K562 (cell line): ENCODE measurements at regions not wholly inside any gene's neighbourhood (a gene's known extent, or its start where the extent isn't known, plus 50 kb on each side); places are given as distances from the start of the nearest gene placed in this dataset.

Experiments
- ATAC-seq: fragments of 200-7000 bp; cut with Tn5 transposase; 3 replicates; pipeline ENCODE4 v1.9.1; 2020; ENCODE audit warnings: moderate library complexity
- BruUV-seq: library from RNA; stranded (reverse); fragments of 400-500 nt; replicated peaks from 2 replicates; lab custom pipeline; 2021; lab: Mats Ljungman, UMichigan
- CTCF ChIA-PET: fragments of 300-600 bp; formaldehyde crosslinking; extraction: SDS; loops from one replicate; lab custom pipeline; 2021; ENCODE audit warnings: low intra/inter-chr PET ratio; lab: Yijun Ruan, JAX
- POLR2A ChIA-PET: fragments of 300-600, 350-650 bp; sonication (Branson Sonifier 250); formaldehyde crosslinking; extraction: SDS; loops from one replicate; lab custom pipeline; 2021; ENCODE audit warnings: antibody characterized with exemption, inconsistent platforms; lab: Yijun Ruan, JAX
- DNase-seq, 4 experiments: peaks; one replicate each; pipeline versions ENCODE4 v3.0.0 to v3.0.0-alpha.2; 2011 to 2018; ENCODE audit warnings: low spot score in 3 of 4, mixed read lengths in 3 of 4; ENCODE audit errors: extremely low read depth in 1 of 4
- FAIRE-seq: peaks from 2 replicates; lab custom pipeline; 2011; peaks lifted over from hg19 to GRCh38; lab: Jason Lieb, UNC
- H2AFZ ChIP-seq: 2 replicates; pipeline ENCODE4 v1.6.0; 2011; ENCODE audit warnings: low read depth, low read length, control low read depth, inconsistent platforms
- H3K27ac ChIP-seq: fragments of 200-600 bp; 3 replicates; pipeline ENCODE4 v1.8.0; 2011; ENCODE audit warnings: low read depth, mild to moderate bottlenecking, control low read depth, inconsistent platforms, low read length, moderate library complexity, mixed read lengths; ENCODE audit errors: extremely low read depth
- H3K27me3 ChIP-seq, 2 experiments: fragments of 300-600 bp in 1 of 2; 2 replicates in 1 of 2; 3 replicates in 1 of 2; pipeline versions ENCODE4 v1.6.0 to v1.8.0; 2011; ENCODE audit warnings: inconsistent platforms in 2 of 2, low read length in 2 of 2, mild to moderate bottlenecking in 1 of 2, mixed read lengths in 1 of 2, moderate library complexity in 1 of 2; ENCODE audit not compliant: control insufficient read depth in 2 of 2, insufficient read depth in 2 of 2
- H3K36me3 ChIP-seq: fragments of 300-600 bp; 3 replicates; pipeline ENCODE4 v1.8.0; 2011; ENCODE audit warnings: mild to moderate bottlenecking, low read length, inconsistent platforms; ENCODE audit not compliant: control insufficient read depth, insufficient read depth
- H3K4me1 ChIP-seq, 2 experiments: fragments of 200-600 bp in 1 of 2; replicated peaks in 1 of 2; 2 replicates in 1 of 2; 3 replicates in 1 of 2; pipeline versions ENCODE4 v1.5.1 to v1.8.0; 2011; ENCODE audit warnings: inconsistent platforms in 2 of 2, low read length in 2 of 2, mild to moderate bottlenecking in 1 of 2, mixed read lengths in 1 of 2, moderate library complexity in 1 of 2; ENCODE audit not compliant: control insufficient read depth in 2 of 2, insufficient read depth in 2 of 2
- H3K4me2 ChIP-seq: 2 replicates; pipeline ENCODE4 v1.6.1; 2011; ENCODE audit warnings: low read length, control low read depth, inconsistent platforms, mixed read lengths; ENCODE audit not compliant: insufficient read depth
- H3K4me3 ChIP-seq: fragments of 200-600 bp; sonication (generic), shearing (Covaris generic); 2 replicates; pipeline ENCODE4 v1.5.1; 2016; ENCODE audit warnings: control low read depth, inconsistent platforms
- H3K79me2 ChIP-seq: fragments of 200-600 bp; 3 replicates; pipeline ENCODE4 v1.8.0; 2011; ENCODE audit warnings: low read length, inconsistent platforms; ENCODE audit not compliant: control insufficient read depth, insufficient read depth
- H3K9ac ChIP-seq, 2 experiments: 2 replicates each; pipeline versions ENCODE4 v1.6.0 to v1.6.1; 2011; ENCODE audit warnings: low read depth in 2 of 2, low read length in 2 of 2, control low read depth in 1 of 2, inconsistent platforms in 1 of 2, mild to moderate bottlenecking in 1 of 2, mixed read lengths in 1 of 2; ENCODE audit not compliant: insufficient read depth in 1 of 2
- H3K9me1 ChIP-seq: one replicate; pipeline ENCODE4 v1.6.0; 2011; ENCODE audit warnings: inconsistent platforms, mild to moderate bottlenecking, low read length, moderate library complexity; ENCODE audit not compliant: control insufficient read depth, insufficient read depth
- H3K9me3 ChIP-seq: replicated peaks from 2 replicates; pipeline ENCODE4 v1.5.1; 2011; ENCODE audit warnings: low read depth, low read length, inconsistent platforms; ENCODE audit not compliant: control insufficient read depth, insufficient read depth
- H4K20me1 ChIP-seq: replicated peaks from 2 replicates; pipeline ENCODE4 v1.6.1; 2011; ENCODE audit warnings: low read length, inconsistent platforms, mixed read lengths; ENCODE audit not compliant: control insufficient read depth, insufficient read depth
- ARID2 ChIP-seq: fragments of 450-650 bp; IDR thresholded peaks from 2 replicates; pipeline ENCODE4 v1.6.1; 2017; ENCODE audit warnings: antibody characterized with exemption, mild to moderate bottlenecking
- BRF2 ChIP-seq: IDR thresholded peaks from 3 replicates; pipeline ENCODE4 v1.6.1; 2011; ENCODE audit warnings: borderline replicate concordance, mild to moderate bottlenecking; ENCODE audit not compliant: insufficient read length, insufficient read depth
- CBX8 ChIP-seq: fragments of 200-600 bp; sonication (generic); IDR thresholded peaks from 2 replicates; pipeline ENCODE4 v1.6.1; 2012; ENCODE audit warnings: borderline replicate concordance, mixed run types, low read depth, mild to moderate bottlenecking, moderate library complexity, mixed read lengths, low read length, control low read depth, inconsistent platforms; ENCODE audit not compliant: poor library complexity, severe bottlenecking; ENCODE audit errors: extremely low read depth
- ESRRB ChIP-seq: fragments of 250-450 bp; sonication (Bioruptor Pico); IDR thresholded peaks from 2 replicates; pipeline ENCODE4 v1.5.0; 2020; ENCODE audit warnings: mild to moderate bottlenecking, moderate library complexity, borderline replicate concordance
- HBP1 ChIP-seq: fragments of 450-650 bp; formaldehyde crosslinking; IDR thresholded peaks from 2 replicates; pipeline ENCODE4 v1.4.0; 2022; ENCODE audit warnings: missing genetic modification characterization
- LEF1 ChIP-seq: fragments of 450-650 bp; IDR thresholded peaks from 2 replicates; pipeline ENCODE4 v1.6.1; 2016; ENCODE audit warnings: mild to moderate bottlenecking
- STAT5B ChIP-seq: fragments of 250-450 bp; sonication (Bioruptor Pico); IDR thresholded peaks from 2 replicates; pipeline ENCODE4 v1.8.0; 2021; ENCODE audit warnings: mild to moderate bottlenecking, inconsistent platforms
- TCF7L2 ChIP-seq: fragments of 150-350 bp; IDR thresholded peaks from 2 replicates; pipeline ENCODE4 v1.6.1; 2016; ENCODE audit warnings: low read depth, mild to moderate bottlenecking, low read length, moderate library complexity
- ZNF253 ChIP-seq: fragments of 250-450 bp; sonication (Bioruptor Pico); conservative IDR thresholded peaks from 2 replicates; pipeline ENCODE4 v1.6.1; 2021; ENCODE audit warnings: mild to moderate bottlenecking
- WGBS: fragments of 100-300 bp; shearing (Covaris generic); methylation state at CpG from one replicate; pipeline ENCODE4 v1.1.6; 2016; ENCODE audit warnings: low coverage, mixed read lengths; ENCODE audit not compliant: insufficient coverage; ENCODE audit errors: missing lambda C conversion rate; 5-methylcytosine and 5-hydroxymethylcytosine counted together
- in situ Hi-C: fragments of 300-500 bp; cut with MboI; formaldehyde crosslinking; loops from 4 replicates; pipeline ENCODE4 v1.15.0; 2018; ENCODE audit warnings: inconsistent platforms, mixed read lengths
- intact Hi-C: fragments of 100-400 bp; cut with micrococcal nuclease; formaldehyde crosslinking; loops from 2 replicates; pipeline ENCODE4 v1.14.2; 2022

DNA sequence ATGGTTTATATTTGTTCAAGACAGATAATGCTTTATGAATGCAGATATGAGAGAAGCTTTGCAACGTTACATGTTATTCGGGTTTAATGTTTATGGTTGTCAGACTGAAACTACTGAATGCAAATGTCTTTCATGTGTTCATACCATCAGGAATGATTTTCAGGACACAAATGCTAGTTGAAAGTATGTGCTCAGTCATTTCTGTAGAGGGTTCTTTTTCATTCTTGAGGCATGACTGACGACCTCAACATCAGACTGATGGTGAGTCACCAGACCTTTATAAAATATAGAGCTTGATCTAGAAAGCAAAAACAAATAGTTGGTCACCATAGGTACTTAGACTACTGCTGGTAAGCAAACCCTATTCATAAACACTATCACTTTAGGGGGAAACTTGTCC, 287.3 kb upstream of the NUDT12 start (continued):
- TF ChIP-seq TCF7L2: no peak
- no peak for TF ChIP-seq ZNF253 (CRISPR knock-in tag)

DNA sequence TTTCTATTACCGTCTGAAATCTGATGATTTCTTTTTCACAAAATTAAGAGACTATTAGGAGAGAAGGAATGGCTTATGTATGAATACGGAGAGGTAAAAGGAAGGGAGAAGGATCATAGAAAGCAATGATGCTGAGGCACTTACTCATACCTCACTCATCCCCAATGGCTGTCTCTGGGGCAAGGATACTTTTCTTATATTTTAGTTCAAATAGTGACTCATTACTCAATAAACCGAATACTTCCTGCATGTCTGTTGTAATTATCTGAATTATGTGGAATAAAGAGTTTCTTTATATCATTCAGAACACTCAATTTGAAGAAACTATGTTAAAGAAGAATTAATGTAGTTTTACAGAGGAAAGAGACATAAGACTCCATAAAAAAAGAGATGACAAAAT, 284.5 kb upstream of the NUDT12 start:
- Histone ChIP-seq H3K4me3 (no peak overlapping the region), H4K20me1 (no peaks in the 10 kb centered on the region), H3K27ac (no peak overlapping the region), H3K9ac (no peak overlapping the region), H3K36me3 (no peaks in the 10 kb centered on the region), H3K4me1 (no peaks in the 10 kb centered on the region), H3K4me2 (no peak overlapping the region), H3K9me3 (no peaks in the 10 kb centered on the region), H3K79me2 (no peaks in the 10 kb centered on the region), H2AFZ (no peak overlapping the region), H3K9me1 (no peaks in the 10 kb centered on the region), H3K27me3 (no peaks in the 10 kb centered on the region)
- POLR2A ChIA-PET: no interaction called here
- in situ Hi-C loops: no loop called here
- CTCF ChIA-PET: no interaction called here
- 0% methylated on average over 3 of the region's 3 CpGs for WGBS
- no peak for DNase-seq
- no peak for ATAC-seq
- no peak for FAIRE-seq
- intact Hi-C loops: no loop called here
- no peak for TF ChIP-seq BRF2
- TF ChIP-seq ARID2: no peak
- no peak for TF ChIP-seq LEF1
- no peak for TF ChIP-seq CBX8
- TF ChIP-seq HBP1: no peak
- no peak for TF ChIP-seq STAT5B (CRISPR knock-in tag)
- TF ChIP-seq ESRRB (CRISPR knock-in tag): no peak
- BruUV-seq: no TSS peak
